Epidermal melanocyte (primary cell): ENCODE measurements at regions not wholly inside any gene's neighbourhood (a gene's known extent, or its start where the extent isn't known, plus 50 kb on each side); places are given as distances from the start of the nearest gene placed in this dataset.
"Not testable (repeated sequence)": the region's sequence is repeated elsewhere in the genome, so short reads cannot be mapped to it uniquely, and the experiment has no call there.

Experiments
- DNase-seq: peaks from one replicate; pipeline ENCODE4 v3.0.0; 2011; ENCODE audit warnings: low spot score; ENCODE audit not compliant: insufficient read length

- no peak for DNase-seq
Observed at GRCh38 chr3:177882124-177882648, 654.0 kb upstream of the KCNMB2 start.

GRCh38 chr3:177883091-177883490 is 653.1 kb upstream of the KCNMB2 start:
- no peak for DNase-seq

- DNase-seq, result no peak
Observed at GRCh38 chr3:177883957-177884356, 652.3 kb upstream of the KCNMB2 start.

- no peak for DNase-seq
Observed at GRCh38 chr3:177885063-177885462, 651.2 kb upstream of the KCNMB2 start.

GRCh38 chr3:177886501-177886900 is 649.7 kb upstream of the KCNMB2 start:
- DNase-seq, result no peak

GRCh38 chr3:177887475-177887874 is 648.8 kb upstream of the KCNMB2 start:
- DNase-seq, result no peak

GRCh38 chr3:177889161-177889560 is 647.1 kb upstream of the KCNMB2 start:
- no peak for DNase-seq

GRCh38 chr3:177889652-177890358 is 646.4 kb upstream of the KCNMB2 start:
- no peak for DNase-seq

GRCh38 chr3:177890359-177890683 is 645.9 kb upstream of the KCNMB2 start:
- DNase-seq, result no peak

- DNase-seq, result not testable (repeated sequence)
Observed at GRCh38 chr3:177891569-177891968, 644.7 kb upstream of the KCNMB2 start.

GRCh38 chr3:177893331-177893730 is 642.9 kb upstream of the KCNMB2 start:
- no peak for DNase-seq

- DNase-seq, result no peak
Observed at GRCh38 chr3:177894081-177894728, 642.0 kb upstream of the KCNMB2 start.

GRCh38 chr3:177898185-177898584 is 638.1 kb upstream of the KCNMB2 start:
- no peak for DNase-seq

GRCh38 chr3:177899275-177900067 is 636.8 kb upstream of the KCNMB2 start:
- no peak for DNase-seq

- no peak for DNase-seq
Observed at GRCh38 chr3:177902876-177903275, 633.4 kb upstream of the KCNMB2 start.

- DNase-seq, result no peak
Observed at GRCh38 chr3:177904621-177905020, 631.6 kb upstream of the KCNMB2 start.

GRCh38 chr3:177905173-177906125 is 630.8 kb upstream of the KCNMB2 start:
- DNase-seq, result no peak

- peak; percentile 66 for DNase-seq
Observed at GRCh38 chr3:177906126-177906511, 630.1 kb upstream of the KCNMB2 start.

- DNase-seq, result no peak
Observed at GRCh38 chr3:177906578-177907229, 629.5 kb upstream of the KCNMB2 start.

GRCh38 chr3:177909530-177909929 is 626.7 kb upstream of the KCNMB2 start:
- DNase-seq, result not testable (repeated sequence)

- DNase-seq, result no peak
Observed at GRCh38 chr3:177914224-177914623, 622.0 kb upstream of the KCNMB2 start.
